ENCODE measurements at regions not wholly inside any gene's neighbourhood (a gene's known extent, or its start where the extent isn't known, plus 50 kb on each side); places are given as distances from the start of the nearest gene placed in this dataset.

- TF ChIP-seq CTCF (IDR thresholded peaks at IDR 0.05; ENCODE audit: low read length) (no peak), EZH2 (IDR thresholded peaks at IDR 0.05; ENCODE audit: borderline replicate concordance, low read length) (no peak)
Observed at GRCh38 chr17:14461227-14461548, 160.3 kb downstream of the HS3ST3B1 start.
